Testis (tissue), 2 donors: ENCODE measurements at regions not wholly inside any gene's neighbourhood (a gene's known extent, or its start where the extent isn't known, plus 50 kb on each side); places are given as distances from the start of the nearest gene placed in this dataset.
"Not testable (repeated sequence)": the region's sequence is repeated elsewhere in the genome, so short reads cannot be mapped to it uniquely, and the experiment has no call there.

ENCODE experiments used
- POLR2A ChIP-seq: fragments of 450-650 bp; IDR thresholded peaks from one replicate; pipeline ENCODE4 v1.6.1; 2017; ENCODE audit warnings: antibody characterized with exemption, mild to moderate bottlenecking, moderate library complexity
- TF ChIP-seq, protein P1 (sequence below), 3 experiments: fragments of 450-650 bp in 2 of 3; fragments of 200-600 bp in 1 of 3; sonication (generic) in 1 of 3; IDR thresholded peaks; one replicate each; pipeline ENCODE4 v1.5.1; 2016 to 2019; ENCODE audit warnings: antibody characterized with exemption in 3 of 3, mild to moderate bottlenecking in 2 of 3, moderate library complexity in 1 of 3

DNA sequence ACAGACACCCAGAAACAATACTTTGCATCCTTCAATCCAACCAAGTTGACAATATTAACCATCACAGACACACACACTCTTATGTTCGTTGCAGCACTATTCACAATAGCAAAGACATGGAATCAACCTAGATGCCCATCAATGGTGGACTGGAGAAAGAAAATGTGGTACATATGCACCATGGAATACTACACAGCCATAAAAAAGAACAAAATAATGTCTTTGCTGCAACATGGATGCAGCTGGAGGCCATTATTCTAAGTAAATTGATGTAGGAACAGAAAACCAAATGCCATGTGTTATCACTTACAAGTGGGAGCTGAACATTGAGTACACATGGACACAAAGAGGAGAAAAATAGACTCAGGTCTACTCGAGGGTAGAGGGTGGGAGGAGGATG is 102.2 kb upstream of the KRAS start:
- TF ChIP-seq, protein P1, sequence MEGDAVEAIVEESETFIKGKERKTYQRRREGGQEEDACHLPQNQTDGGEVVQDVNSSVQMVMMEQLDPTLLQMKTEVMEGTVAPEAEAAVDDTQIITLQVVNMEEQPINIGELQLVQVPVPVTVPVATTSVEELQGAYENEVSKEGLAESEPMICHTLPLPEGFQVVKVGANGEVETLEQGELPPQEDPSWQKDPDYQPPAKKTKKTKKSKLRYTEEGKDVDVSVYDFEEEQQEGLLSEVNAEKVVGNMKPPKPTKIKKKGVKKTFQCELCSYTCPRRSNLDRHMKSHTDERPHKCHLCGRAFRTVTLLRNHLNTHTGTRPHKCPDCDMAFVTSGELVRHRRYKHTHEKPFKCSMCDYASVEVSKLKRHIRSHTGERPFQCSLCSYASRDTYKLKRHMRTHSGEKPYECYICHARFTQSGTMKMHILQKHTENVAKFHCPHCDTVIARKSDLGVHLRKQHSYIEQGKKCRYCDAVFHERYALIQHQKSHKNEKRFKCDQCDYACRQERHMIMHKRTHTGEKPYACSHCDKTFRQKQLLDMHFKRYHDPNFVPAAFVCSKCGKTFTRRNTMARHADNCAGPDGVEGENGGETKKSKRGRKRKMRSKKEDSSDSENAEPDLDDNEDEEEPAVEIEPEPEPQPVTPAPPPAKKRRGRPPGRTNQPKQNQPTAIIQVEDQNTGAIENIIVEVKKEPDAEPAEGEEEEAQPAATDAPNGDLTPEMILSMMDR (IDR thresholded peaks at IDR 0.05) = not testable (repeated sequence)
- not testable (repeated sequence) for TF ChIP-seq POLR2A
